ENCODE measurements at regions not wholly inside any gene's neighbourhood (a gene's known extent, or its start where the extent isn't known, plus 50 kb on each side); places are given as distances from the start of the nearest gene placed in this dataset.
A peak's percentile ranks its signal among the peaks of the same experiment; 100 is the strongest.
"Not testable (repeated sequence)": the region's sequence is repeated elsewhere in the genome, so short reads cannot be mapped to it uniquely, and the experiment has no call there.

GRCh38 chr7:108653526-108653925 lies 83.9 kb downstream of the DNAJB9 start:
- no peaks in the 10 kb centered on the region for H3K9me3 ChIP-seq
- no peak overlapping the region for H3K4me3 ChIP-seq
- H3K4me1 ChIP-seq (ENCODE audit: low read depth): no peaks in the 10 kb centered on the region
- TF ChIP-seq CTCF (IDR thresholded peaks at IDR 0.05): no peak
- ATAC-seq (no peak), DNase-seq (no peak)
- intact Hi-C loops (cut with DNase I, micrococcal nuclease): no loop called here
- H3K36me3 ChIP-seq (ENCODE audit: low read depth): no peaks in the 10 kb centered on the region

- H3K9me3 ChIP-seq; H3K36me3 ChIP-seq (ENCODE audit: low read depth); intact Hi-C loops (cut with DNase I, micrococcal nuclease); ATAC-seq; H3K4me1 ChIP-seq (ENCODE audit: low read depth); H3K4me3 ChIP-seq: not testable (repeated sequence)
- peak in 1 of 3 donors; percentile 33 for DNase-seq
Observed at GRCh38 chr7:108657140-108657726, 87.6 kb downstream of the DNAJB9 start.

GRCh38 chr7:108659261-108659660 lies 89.6 kb downstream of the DNAJB9 start:
- no peak for TF ChIP-seq CTCF (IDR thresholded peaks at IDR 0.05)
- Histone ChIP-seq H3K4me1 (ENCODE audit: low read depth) (no peaks in the 10 kb centered on the region), H3K4me3 (no peak overlapping the region), H3K9me3 (no peaks in the 10 kb centered on the region), H3K36me3 (ENCODE audit: low read depth) (no peaks in the 10 kb centered on the region)
- DNase-seq (no peak), ATAC-seq (no peak)
- intact Hi-C loops (cut with DNase I, micrococcal nuclease): no loop called here

GRCh38 chr7:108659867-108660266 lies 90.2 kb downstream of the DNAJB9 start:
- ATAC-seq: no peak
- DNase-seq: no peak
- no peaks in the 10 kb centered on the region for H3K36me3 ChIP-seq (ENCODE audit: low read depth)
- H3K4me1 ChIP-seq (ENCODE audit: low read depth): no peaks in the 10 kb centered on the region
- H3K9me3 ChIP-seq: no peaks in the 10 kb centered on the region
- intact Hi-C loops (cut with DNase I, micrococcal nuclease): no loop called here
- TF ChIP-seq CTCF (IDR thresholded peaks at IDR 0.05): no peak
- H3K4me3 ChIP-seq: no peak overlapping the region

GRCh38 chr7:108660465-108660864 lies 90.8 kb downstream of the DNAJB9 start:
- H3K4me1 ChIP-seq (ENCODE audit: low read depth): no peaks in the 10 kb centered on the region
- intact Hi-C loops (cut with DNase I, micrococcal nuclease): no loop called here
- H3K9me3 ChIP-seq: no peaks in the 10 kb centered on the region
- no peak for DNase-seq
- ATAC-seq: no peak
- TF ChIP-seq CTCF (IDR thresholded peaks at IDR 0.05): no peak
- no peaks in the 10 kb centered on the region for H3K36me3 ChIP-seq (ENCODE audit: low read depth)
- no peak overlapping the region for H3K4me3 ChIP-seq

- TF ChIP-seq CTCF (IDR thresholded peaks at IDR 0.05): no peak
- H3K4me1 ChIP-seq (ENCODE audit: low read depth): no peaks in the 10 kb centered on the region
- DNase-seq (no peak), ATAC-seq (no peak)
- H3K4me3 ChIP-seq: no peak overlapping the region
- intact Hi-C loops (cut with DNase I, micrococcal nuclease): no loop called here
- H3K36me3 ChIP-seq (ENCODE audit: low read depth): no peaks in the 10 kb centered on the region
- no peaks in the 10 kb centered on the region for H3K9me3 ChIP-seq
Observed at GRCh38 chr7:108662783-108663362, 93.2 kb downstream of the DNAJB9 start.
